ENCODE measurements at regions not wholly inside any gene's neighbourhood (a gene's known extent, or its start where the extent isn't known, plus 50 kb on each side); places are given as distances from the start of the nearest gene placed in this dataset.
"Not testable (repeated sequence)": the region's sequence is repeated elsewhere in the genome, so short reads cannot be mapped to it uniquely, and the experiment has no call there.

DNA sequence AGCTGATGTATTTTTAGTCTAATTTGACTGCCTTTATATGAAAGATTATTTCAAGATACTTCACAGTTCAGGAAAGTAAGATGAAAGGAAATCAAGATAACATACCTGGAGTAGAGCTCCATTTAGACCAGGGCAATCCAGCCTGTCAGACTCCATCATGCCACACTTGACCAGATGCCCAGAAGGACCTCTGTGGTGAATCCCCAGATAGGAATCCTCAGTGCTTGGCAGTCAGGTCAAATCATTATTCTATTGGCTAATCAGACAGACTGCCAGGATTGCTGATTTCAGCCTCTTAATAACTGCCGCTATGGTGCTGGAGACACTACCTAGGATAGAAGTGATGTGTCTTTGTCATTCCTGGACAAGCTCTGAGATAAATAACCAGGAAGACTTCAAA is 404.2 kb downstream of the STK39 start:
- DNase-seq, result no peak

- no peak for DNase-seq
These were observed 405.3 kb downstream of the STK39 start for GRCh38 chr2:167842047-167842446.

GRCh38 chr2:167835290-167835689 is 412.1 kb downstream of the STK39 start:
- not testable (repeated sequence) for DNase-seq

DNA sequence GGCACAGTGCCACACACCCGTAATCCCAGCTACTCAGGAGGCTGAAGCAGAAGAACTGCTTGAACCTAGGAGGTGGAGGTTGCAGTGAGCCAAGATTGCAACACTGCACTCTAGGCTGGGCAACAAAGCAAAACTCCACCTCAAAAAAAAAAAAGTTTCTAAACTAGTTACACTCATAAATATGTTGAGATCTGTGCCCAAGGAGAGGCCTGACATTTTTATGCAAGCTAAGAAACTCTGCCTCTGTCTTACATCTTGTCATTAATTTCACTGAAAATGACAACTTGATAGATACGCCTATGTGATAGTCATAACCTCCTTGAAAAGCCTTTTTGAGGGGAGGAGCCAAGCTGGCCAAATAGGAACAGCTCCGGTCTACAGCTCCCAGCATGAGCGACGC is 412.7 kb downstream of the STK39 start:
- DNase-seq, result no peak

DNA sequence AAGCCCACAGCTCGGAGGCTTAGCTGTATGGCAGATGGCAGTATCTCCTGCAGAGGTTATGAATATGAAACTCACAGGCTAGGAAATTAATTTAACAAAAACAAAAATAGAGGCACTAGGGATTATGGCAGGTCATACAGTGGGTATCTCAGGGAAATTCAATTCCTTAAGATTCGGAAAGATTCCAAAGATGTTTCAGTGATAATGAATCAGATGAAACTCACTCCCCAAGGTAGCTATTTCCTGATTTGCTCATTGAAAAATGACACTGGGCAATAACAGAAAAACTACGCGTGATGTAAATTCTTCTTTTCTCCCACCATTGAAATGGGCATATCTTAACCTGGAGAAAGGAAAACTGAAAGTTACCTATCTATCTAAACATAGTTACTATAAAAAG is 414.1 kb downstream of the STK39 start:
- no peak for DNase-seq

GRCh38 chr2:167832868-167833287 is 414.5 kb downstream of the STK39 start:
- no peak for DNase-seq

- no peak for DNase-seq
These were observed 419.9 kb downstream of the STK39 start for GRCh38 chr2:167827352-167828097.

DNA sequence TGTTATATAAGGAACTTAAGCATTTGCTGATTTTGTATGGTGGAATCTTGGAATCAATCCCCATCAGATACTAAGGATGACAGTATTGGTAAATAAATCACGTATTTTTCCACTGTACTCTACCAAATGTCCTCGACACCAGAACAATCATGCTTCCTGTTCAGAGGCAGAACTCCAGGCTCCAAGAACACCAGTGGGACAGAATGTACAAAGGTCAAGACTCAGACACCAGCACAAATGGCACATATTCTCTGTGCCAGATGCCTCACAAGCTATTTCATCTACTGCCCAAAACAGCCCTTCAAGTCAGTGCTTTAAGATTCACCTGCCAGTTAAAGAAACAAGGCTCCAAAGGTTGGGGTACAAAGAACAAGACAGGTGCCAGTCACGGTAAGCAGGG is 420.5 kb downstream of the STK39 start:
- DNase-seq, result no peak

- DNase-seq, result no peak
These were observed 421.7 kb downstream of the STK39 start for GRCh38 chr2:167825664-167826063.

DNA sequence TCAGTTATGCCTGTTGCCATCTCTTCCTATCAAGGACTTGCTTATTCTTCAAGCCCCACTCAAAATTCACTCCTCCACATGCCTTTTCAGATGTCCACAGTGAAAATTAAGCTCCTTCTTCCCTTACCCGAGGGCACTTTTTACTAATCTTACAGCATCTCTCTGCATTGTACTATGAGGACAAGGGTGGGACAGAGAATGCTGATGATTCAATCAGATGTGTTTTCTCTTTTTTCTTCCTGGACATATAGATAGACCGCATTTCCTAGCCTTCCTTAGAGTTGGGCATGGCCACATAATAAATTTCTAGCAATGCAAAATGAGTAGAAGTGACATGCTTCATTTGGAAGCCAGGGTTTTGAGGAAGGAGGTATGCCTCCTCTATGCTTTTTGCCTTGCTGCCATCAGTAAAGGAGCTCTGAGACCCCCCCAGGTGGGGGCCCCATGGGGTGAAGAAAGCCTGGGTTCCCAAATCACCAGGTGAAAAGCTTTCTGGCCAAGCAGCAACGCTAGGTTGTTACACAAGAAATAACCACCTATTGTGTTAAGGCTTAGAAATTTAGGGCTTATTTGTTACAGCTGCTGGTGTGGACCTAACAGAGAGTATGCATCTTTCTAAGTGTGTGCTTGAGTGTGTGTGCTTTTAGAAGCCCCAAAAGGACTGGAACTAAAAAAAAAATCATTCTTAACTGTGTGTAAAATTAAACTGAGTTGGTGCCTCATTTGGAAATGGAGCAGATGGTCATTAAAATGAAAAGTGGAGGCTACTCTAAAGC is 424.5 kb downstream of the STK39 start:
- DNase-seq, result no peak

DNA sequence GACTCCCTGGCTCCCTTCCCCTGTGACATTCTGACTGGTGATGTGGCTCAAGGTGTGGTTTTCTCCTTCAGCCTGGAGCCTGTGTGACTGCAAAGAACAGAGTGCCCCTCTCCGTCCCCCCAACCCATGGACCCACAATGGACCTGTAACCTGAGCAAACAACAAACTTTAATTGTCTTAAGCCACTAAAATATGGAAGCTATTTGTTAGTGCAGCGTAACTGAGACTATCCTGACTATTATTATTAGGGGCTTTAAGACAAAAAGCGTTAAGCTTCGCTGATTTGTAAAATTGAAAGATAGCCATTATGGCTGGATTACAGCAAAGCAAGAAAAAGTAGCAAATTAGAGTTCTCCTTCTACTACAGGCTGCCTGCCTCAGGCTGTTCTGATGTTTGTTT is 426.9 kb downstream of the STK39 start:
- no peak for DNase-seq

- no peak for DNase-seq
These were observed 428.9 kb downstream of the STK39 start for GRCh38 chr2:167818521-167818920.

GRCh38 chr2:167817908-167818307 is 429.5 kb downstream of the STK39 start:
- no peak for DNase-seq

GRCh38 chr2:167817422-167817821 is 430.0 kb downstream of the STK39 start:
- DNase-seq, result no peak

GRCh38 chr2:167816874-167817290 is 430.5 kb downstream of the STK39 start:
- DNase-seq, result no peak

DNA sequence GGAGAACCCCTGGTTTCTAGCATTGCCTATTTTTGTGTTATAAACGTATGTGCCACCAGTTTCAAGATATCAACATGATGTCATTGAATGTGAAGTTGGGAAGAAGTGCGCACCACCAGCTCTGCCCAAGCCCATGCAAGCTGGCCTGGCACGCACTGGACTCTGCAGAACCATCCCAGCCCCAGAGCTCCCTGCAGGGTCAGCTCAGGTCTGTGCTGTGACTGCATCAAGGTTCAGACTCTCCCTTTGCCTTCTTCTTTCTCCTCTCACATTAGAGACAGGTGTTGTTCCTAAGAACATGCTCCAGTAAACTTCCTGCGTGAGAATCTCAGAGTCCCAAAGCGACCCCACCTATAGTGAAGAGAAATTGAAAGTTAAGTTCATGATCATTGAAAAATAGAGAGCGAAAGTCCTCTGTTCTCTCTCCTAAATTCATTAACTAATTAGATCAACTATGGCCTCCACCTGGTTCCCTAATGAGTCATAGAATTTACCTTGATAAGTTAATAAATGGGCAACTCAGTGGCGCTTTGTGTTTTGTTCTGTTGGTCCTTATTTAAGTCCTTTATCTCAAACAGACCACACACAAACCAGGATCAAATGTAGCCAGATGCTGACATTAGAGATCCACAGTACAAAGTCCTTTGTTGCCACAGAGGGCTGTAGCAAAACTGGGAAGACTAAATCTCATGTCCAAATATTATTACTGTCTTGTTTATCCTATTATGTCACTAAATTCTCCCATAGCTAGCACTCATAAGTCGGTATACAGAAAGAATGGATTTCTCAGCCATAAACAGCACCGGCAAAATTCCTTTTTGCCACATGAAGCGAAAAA is 432.3 kb downstream of the STK39 start:
- no peak for DNase-seq

DNA sequence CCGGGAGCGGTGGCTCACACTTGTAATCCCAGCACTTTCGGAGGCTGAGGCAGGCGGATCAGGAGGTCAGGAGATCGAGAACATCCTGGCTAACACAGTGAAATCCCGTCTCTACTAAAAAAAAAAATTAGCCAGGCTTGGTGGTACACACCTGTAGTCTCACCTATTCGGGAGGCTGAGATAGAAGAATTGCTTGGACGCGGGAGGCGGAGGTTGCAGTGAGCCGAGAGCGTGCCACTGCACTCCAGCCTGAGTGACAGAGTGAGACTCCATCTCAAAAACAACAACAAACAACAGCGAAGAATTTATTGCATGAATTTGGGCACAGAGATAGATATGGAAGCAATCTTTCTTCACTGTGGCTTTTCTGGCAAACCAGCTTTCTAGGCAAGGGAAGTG is 432.9 kb downstream of the STK39 start:
- DNase-seq, result not testable (repeated sequence)

- not testable (repeated sequence) for DNase-seq
These were observed 437.6 kb downstream of the STK39 start for GRCh38 chr2:167809799-167810198.

- DNase-seq, result no peak
These were observed 443.9 kb downstream of the STK39 start for GRCh38 chr2:167803449-167803988.

- no peak for DNase-seq
These were observed 452.7 kb downstream of the STK39 start for GRCh38 chr2:167794554-167795255.

- DNase-seq, result no peak
These were observed 453.7 kb downstream of the STK39 start for GRCh38 chr2:167793725-167794124.

DNA sequence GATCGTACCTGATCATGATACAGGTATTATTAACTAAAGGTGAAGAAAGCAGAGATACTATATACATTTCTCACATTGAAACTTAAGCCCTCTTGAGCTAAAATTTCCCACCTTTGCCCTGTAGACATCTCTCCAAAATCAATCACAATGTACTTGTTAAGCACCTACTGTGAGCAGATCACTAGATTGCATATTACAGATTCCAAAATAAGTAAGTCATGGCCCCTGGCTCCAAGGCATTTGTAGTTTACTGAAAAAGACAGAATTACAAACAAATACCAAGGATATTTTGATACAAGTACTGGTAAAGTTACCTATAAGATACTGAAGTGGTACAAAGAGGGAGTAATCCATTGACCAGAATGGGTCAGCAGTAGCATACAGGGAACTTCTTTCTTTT is 455.3 kb downstream of the STK39 start:
- no peak for DNase-seq

All from NCI-H1092 treated with DMSO at 0.1 percent for 48 hours (cell line).